NCI-H1930 (cell line): ENCODE measurements at regions not wholly inside any gene's neighbourhood (a gene's known extent, or its start where the extent isn't known, plus 50 kb on each side); places are given as distances from the start of the nearest gene placed in this dataset.

Source experiments
- DNase-seq, 2 experiments: peaks; one replicate each; lab custom pipeline; 2025; lab: John Stamatoyannopoulos, UW

DNA sequence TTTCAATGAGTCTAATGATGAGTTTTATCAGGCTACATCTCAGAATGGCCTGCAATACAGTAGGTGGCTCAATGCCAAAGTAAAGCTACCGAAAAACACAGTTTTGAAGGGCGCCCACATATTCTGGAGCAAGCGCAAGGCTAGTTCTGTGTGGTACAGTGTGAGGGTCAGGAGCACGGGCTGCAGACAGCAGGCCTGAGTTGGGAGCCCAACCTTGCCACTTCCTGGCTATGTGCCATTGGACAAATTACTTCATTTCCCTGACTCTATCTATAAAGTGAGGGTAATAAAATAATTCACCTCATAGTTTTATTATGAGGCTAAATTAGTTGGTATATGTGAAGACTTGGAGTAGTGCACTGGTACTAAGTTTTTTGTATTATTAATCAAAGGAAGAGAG lies 150.7 kb downstream of the OPN5 start:
- no peak for DNase-seq

DNA sequence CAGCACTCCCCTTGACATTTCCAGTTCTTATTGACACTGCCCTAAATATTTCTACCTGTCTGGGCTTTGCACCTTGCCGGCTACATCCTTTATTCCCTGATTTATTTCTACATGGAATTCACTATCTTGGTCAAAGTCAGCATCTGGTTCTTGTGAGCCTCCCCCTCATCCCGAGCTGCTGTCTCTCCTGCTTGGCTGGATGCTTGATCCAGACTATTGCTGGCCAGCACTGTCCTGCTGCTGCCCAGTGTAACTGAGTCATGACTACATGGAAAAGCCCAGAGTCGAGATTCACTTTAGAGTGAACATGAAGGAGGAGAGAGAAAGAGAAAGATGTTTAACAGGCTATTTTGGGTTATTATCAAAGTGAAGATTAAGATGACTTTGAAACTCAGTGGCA lies 142.2 kb downstream of the OPN5 start:
- no peak for DNase-seq

DNA sequence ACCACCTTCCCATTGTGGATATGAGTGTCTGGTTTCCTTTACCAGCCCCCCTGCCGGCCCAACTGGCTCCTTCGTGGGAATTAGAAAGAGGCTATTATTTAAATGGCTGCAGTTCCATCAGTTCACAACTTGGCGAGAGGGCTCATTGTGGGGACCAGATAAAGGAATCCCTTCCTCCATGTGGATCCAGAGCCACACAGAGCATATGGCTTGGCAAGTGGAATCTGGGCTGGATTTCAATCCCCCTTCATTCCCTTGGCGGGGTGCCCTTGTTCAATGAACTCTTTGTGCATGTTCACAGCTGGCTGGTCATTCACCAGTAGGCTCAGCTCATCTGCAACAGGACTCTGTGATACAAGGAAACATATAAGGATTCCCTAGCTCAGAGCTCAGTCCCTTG lies 140.6 kb downstream of the OPN5 start:
- no peak for DNase-seq

DNA sequence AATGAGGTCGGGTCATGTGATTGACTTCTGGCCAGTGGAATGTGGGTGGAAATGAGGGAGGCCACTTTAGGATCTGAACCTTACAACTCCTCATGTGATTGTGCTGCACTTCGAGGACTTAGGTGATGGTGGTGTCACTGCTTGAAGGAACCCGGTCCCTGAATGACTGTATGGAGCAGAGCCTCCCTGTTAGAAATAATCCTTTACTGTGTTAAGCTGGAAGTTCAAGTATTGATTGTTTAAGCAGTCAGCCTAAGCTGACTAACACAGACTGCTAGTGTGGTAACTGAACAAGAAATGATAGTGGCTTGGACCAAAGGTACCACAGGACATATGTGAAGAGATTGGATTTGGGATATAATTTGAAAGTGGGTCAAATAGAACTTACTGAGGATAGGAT lies 138.0 kb downstream of the OPN5 start:
- DNase-seq = no peak

GRCh38 chr6:47917811-47918210 lies 136.0 kb downstream of the OPN5 start:
- no peak for DNase-seq

- no peak for DNase-seq
Measured at GRCh38 chr6:47917202-47917601, 135.4 kb downstream of the OPN5 start.

DNA sequence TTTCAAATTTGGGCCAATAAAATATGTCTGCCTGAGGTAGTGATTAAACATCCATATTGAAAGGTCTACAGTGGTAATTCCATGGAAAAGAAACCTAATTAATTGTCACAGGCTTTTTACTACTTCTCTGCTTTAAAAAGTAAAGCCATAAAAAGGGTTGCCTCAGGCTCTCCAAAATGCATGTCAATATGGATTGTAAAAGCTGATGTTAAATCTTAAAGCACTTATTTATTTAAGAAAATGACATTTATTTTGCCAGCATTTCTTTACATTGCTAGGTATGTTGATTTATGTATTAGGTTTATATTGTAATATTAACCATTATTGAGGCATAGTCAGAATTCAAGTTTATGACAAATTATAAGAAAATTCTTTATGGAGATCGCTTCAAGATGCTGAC lies 133.2 kb downstream of the OPN5 start:
- DNase-seq = no peak

GRCh38 chr6:47908271-47908670 lies 126.4 kb downstream of the OPN5 start:
- no peak for DNase-seq

DNA sequence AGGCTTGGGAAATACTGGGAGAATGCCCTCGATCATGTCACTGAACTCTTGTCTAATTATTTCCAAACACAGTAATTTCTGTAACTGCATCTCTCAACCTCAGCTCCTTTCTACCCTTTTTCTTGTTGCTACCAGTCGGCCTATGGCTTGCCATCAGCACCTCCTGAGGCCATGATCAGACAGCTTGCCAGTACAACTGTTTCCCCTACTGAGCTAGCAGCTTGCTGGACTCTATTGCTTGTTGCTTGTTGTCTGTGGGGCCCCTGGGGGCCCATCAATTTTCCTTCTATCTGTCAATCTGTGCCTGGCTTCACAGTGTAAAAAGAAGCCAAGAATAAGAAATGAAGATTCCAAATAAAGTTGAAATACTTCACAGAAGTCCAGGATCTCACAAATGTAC lies 123.9 kb downstream of the OPN5 start:
- DNase-seq = no peak

- no peak for DNase-seq
Measured at GRCh38 chr6:47897247-47897646, 115.4 kb downstream of the OPN5 start.

- no peak for DNase-seq
Measured at GRCh38 chr6:47890326-47890875, 108.6 kb downstream of the OPN5 start.

GRCh38 chr6:47879015-47879414 lies 97.2 kb downstream of the OPN5 start:
- DNase-seq = no peak
